ENCODE measurements at regions not wholly inside any gene's neighbourhood (a gene's known extent, or its start where the extent isn't known, plus 50 kb on each side); places are given as distances from the start of the nearest gene placed in this dataset.

GRCh38 chr13:40056898-40057619 is 401.6 kb downstream of the COG6 start:
- Histone ChIP-seq H3K79me2 (ENCODE audit: control insufficient read depth, insufficient read depth, low read length) (no peaks in the 10 kb centered on the region), H3K4me3 (no peak overlapping the region), H3K27ac (ENCODE audit: extremely low read depth, low read depth, low read length) (no peak overlapping the region), H3K9ac (ENCODE audit: insufficient read depth in 1 of 2, low read depth in 2 of 2, low read length in 2 of 2) (no peak overlapping the region), H3K4me2 (ENCODE audit: insufficient read depth, low read length) (no peak overlapping the region), H3K36me3 (ENCODE audit: control insufficient read depth, insufficient read depth, low read length) (no peaks in the 10 kb centered on the region), H3K9me3 (replicated peaks; ENCODE audit: control insufficient read depth, insufficient read depth, low read depth, low read length) (no peaks in the 10 kb centered on the region), H3K9me1 (ENCODE audit: control insufficient read depth, insufficient read depth, low read length) (no peaks in the 10 kb centered on the region), H3K27me3 (ENCODE audit: control insufficient read depth in 2 of 2, insufficient read depth in 2 of 2, low read length in 2 of 2) (no peaks in the 10 kb centered on the region), H2AFZ (ENCODE audit: low read depth, low read length) (no peak overlapping the region), H4K20me1 (replicated peaks; ENCODE audit: control insufficient read depth, insufficient read depth, low read length) (no peaks in the 10 kb centered on the region), H3K4me1 (replicated peaks in 1 of 2; ENCODE audit: control insufficient read depth in 2 of 2, insufficient read depth in 2 of 2, low read length in 2 of 2) (no peaks in the 10 kb centered on the region)
- WGBS (ENCODE audit: insufficient coverage, low coverage, missing lambda C conversion rate) = 0% methylated on average over 4 of the region's 4 CpGs
- CTCF ChIA-PET (ENCODE audit: low intra/inter-chr PET ratio) = no interaction called here
- no TSS peak for BruUV-seq (replicated peaks)
- no peak for DNase-seq (ENCODE audit: extremely low read depth in 1 of 4, low spot score in 3 of 4)
- no peak for ATAC-seq
- POLR2A ChIA-PET = no interaction called here
- intact Hi-C loops (cut with micrococcal nuclease) = no loop called here
- in situ Hi-C loops (cut with MboI) = loop anchor here (25.0 kb wide), 1 partner anchor 630 kb away; no protein-coding TSS in a partner anchor
- FAIRE-seq = no peak
- TF ChIP-seq ZNF592 (IDR thresholded peaks at IDR 0.05) = no peak
- TF ChIP-seq TCF3 (CRISPR knock-in tag; IDR thresholded peaks at IDR 0.05) = no peak
- TF ChIP-seq PHB (CRISPR knock-in tag; IDR thresholded peaks at IDR 0.05) = no peak
- no peak for TF ChIP-seq THRA (IDR thresholded peaks at IDR 0.05)
- no peak for TF ChIP-seq ZNF24 (IDR thresholded peaks at IDR 0.05)
- no peak for TF ChIP-seq ZNF134 (CRISPR knock-in tag; conservative IDR thresholded peaks at IDR 0.05)
- no peak for TF ChIP-seq ILK (tag; IDR thresholded peaks at IDR 0.05; ENCODE audit: borderline replicate concordance, low read depth)
- TF ChIP-seq SRSF9 (IDR thresholded peaks at IDR 0.05; ENCODE audit: borderline replicate concordance, low read depth, low read length) = no peak
- no peak for TF ChIP-seq SMARCE1 (IDR thresholded peaks at IDR 0.05)
